MM.1S (cell line): ENCODE measurements at regions not wholly inside any gene's neighbourhood (a gene's known extent, or its start where the extent isn't known, plus 50 kb on each side); places are given as distances from the start of the nearest gene placed in this dataset.
"Not testable (repeated sequence)": the region's sequence is repeated elsewhere in the genome, so short reads cannot be mapped to it uniquely, and the experiment has no call there.

Experiments
- DNase-seq: peaks from one replicate; pipeline ENCODE4 v3.0.0-alpha.2; 2015
- H2AFZ ChIP-seq: fragments of 300-600 bp; sonication (generic); 2 replicates; pipeline ENCODE4 v1.6.0; 2016; ENCODE audit warnings: antibody characterized with exemption, low read length
- H3F3A ChIP-seq: fragments of 300-600 bp; sonication (generic); 2 replicates; pipeline ENCODE4 v1.6.1; 2016; ENCODE audit warnings: mild to moderate bottlenecking, antibody characterized with exemption, low read length, moderate library complexity, mixed read lengths; ENCODE audit not compliant: insufficient read depth
- H3K27ac ChIP-seq: fragments of 300-600 bp; sonication (generic); 2 replicates; pipeline ENCODE4 v1.5.1; 2016; ENCODE audit warnings: mild to moderate bottlenecking, low read length
- H3K27me3 ChIP-seq: fragments of 300-600 bp; sonication (generic); replicated peaks from 2 replicates; pipeline ENCODE4 v1.6.0; 2016; ENCODE audit warnings: low read length; ENCODE audit not compliant: insufficient read depth
- H3K36me3 ChIP-seq: fragments of 300-600 bp; sonication (generic); replicated peaks from 2 replicates; pipeline ENCODE4 v1.6.1; 2016; ENCODE audit warnings: mild to moderate bottlenecking, low read length, mixed read lengths; ENCODE audit not compliant: insufficient read depth
- H3K4me1 ChIP-seq: fragments of 300-600 bp; sonication (generic); 2 replicates; pipeline ENCODE4 v1.6.1; 2016; ENCODE audit warnings: low read length, mixed read lengths
- H3K4me2 ChIP-seq: fragments of 300-600 bp; sonication (generic); 2 replicates; pipeline ENCODE4 v1.6.0; 2016; ENCODE audit warnings: low read depth, low read length
- H3K4me3 ChIP-seq: fragments of 300-600 bp; sonication (generic); 2 replicates; pipeline ENCODE4 v1.5.1; 2016; ENCODE audit warnings: low read length, mixed read lengths
- H3K79me2 ChIP-seq: fragments of 300-600 bp; sonication (generic); 2 replicates; pipeline ENCODE4 v1.6.1; 2016; ENCODE audit warnings: mixed run types, low read length, mixed read lengths
- H3K9ac ChIP-seq: fragments of 300-600 bp; sonication (generic); 2 replicates; pipeline ENCODE4 v1.6.1; 2016; ENCODE audit warnings: low read length, mixed read lengths
- H3K9me2 ChIP-seq: fragments of 300-600 bp; sonication (generic); replicated peaks from 2 replicates; pipeline ENCODE4 v1.6.1; 2016; ENCODE audit warnings: mild to moderate bottlenecking, low read length, mixed read lengths; ENCODE audit not compliant: insufficient read depth
- H3K9me3 ChIP-seq: fragments of 300-600 bp; sonication (generic); replicated peaks from 2 replicates; pipeline ENCODE4 v1.6.1; 2016; ENCODE audit warnings: mild to moderate bottlenecking, low read length, mixed read lengths; ENCODE audit not compliant: insufficient read depth
- H4K20me1 ChIP-seq: fragments of 300-600 bp; sonication (generic); 2 replicates; pipeline ENCODE4 v1.6.1; 2016; ENCODE audit warnings: mild to moderate bottlenecking, low read length, moderate library complexity, mixed read lengths; ENCODE audit not compliant: insufficient read depth
- CTCF ChIP-seq: fragments of 300-600 bp; sonication (generic); IDR thresholded peaks from 2 replicates; pipeline ENCODE4 v1.5.1; 2016; ENCODE audit warnings: antibody characterized with exemption, low read length, mixed read lengths
- EZH2 ChIP-seq: fragments of 300-600 bp; sonication (generic); optimal IDR thresholded peaks from 2 replicates; pipeline ENCODE3; 2017; ENCODE audit warnings: low read depth, mild to moderate bottlenecking, antibody characterized with exemption, low read length, mixed read lengths
- EZH2phosphoT487 ChIP-seq: fragments of 300-600 bp; sonication (generic); IDR thresholded peaks from 2 replicates; pipeline ENCODE4 v1.6.1; 2018; ENCODE audit warnings: antibody characterized with exemption, low read length

DNA sequence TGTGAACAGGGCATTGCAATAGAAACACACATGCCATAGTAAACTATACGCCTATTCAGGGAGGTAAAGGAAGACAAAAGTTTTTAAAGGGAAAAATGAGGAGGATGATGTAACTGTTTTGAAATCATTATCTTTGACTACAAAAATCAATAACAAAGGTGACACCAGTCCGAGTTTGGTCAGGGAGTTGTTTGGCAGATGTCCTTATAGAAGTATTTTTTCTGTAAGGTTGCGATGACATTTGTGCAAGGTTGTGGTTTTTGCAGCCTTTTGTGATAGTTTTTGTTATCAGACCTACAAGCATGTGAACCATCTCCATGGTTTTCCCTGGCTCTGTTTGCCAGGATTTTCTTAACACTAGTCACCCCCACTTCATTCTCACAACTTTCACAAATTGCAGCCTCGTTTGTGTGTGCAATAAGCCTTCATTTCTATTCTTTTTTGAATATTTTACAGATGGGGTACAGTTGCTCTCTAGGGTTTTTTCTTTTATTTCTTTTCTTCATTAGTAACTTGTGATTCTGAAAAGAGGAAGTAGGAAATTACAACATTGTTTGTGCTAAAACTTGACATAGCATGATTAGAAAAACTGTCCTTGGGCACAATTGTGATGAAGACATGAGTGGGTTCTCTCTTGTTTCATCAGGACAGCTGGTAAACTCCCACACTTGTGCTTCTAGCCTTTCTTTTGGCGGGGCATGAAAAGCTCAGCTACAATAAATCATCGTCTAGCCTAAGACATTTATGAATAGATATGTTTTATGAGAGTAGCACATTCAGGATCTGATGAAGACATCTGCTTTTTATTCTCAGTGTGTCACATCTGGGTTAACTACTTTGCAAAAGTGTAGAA, 60.2 kb upstream of the PNPLA4 start:
- Histone ChIP-seq H3K4me1 (no peaks in the 10 kb centered on the region), H3F3A (no peaks in the 10 kb centered on the region), H3K36me3 (no peaks in the 10 kb centered on the region), H3K9me2 (no peaks in the 10 kb centered on the region), H3K27me3 (no peaks in the 10 kb centered on the region), H3K4me3 (no peak overlapping the region), H2AFZ (no peak overlapping the region), H3K79me2 (no peaks in the 10 kb centered on the region), H3K9me3 (no peaks in the 10 kb centered on the region), H4K20me1 (no peaks in the 10 kb centered on the region), H3K4me2 (no peak overlapping the region), H3K9ac (no peak overlapping the region), H3K27ac (no peak overlapping the region; the same call in 1 of the 2 replicates)
- no peak for DNase-seq
- no peak for TF ChIP-seq EZH2phosphoT487
- no peak for TF ChIP-seq CTCF
- no peak for TF ChIP-seq EZH2

DNA sequence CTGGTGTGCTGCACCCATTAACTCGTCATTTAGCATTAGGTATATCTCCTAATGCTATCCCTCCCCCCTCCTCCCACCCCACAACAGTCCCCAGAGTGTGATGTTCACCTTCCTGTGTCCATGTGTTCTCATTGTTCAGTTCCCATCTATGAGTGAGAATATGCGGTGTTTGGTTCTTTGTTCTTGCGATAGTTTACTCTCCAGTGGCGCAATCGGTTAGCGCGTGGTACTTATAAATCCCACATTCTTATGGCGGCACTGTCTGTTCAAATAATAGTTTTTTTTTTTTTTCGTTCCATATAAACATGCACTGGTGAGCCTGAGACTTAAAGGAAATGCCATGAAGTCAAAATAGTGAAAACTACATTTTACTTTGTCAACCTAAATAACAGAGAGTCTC, 59.5 kb upstream of the PNPLA4 start:
- H3K9me3 ChIP-seq, DNase-seq, H3K4me1 ChIP-seq, H3K9me2 ChIP-seq, H4K20me1 ChIP-seq, H3F3A ChIP-seq, H3K9ac ChIP-seq, H3K4me2 ChIP-seq, H3K27ac ChIP-seq, H3K36me3 ChIP-seq, H3K27me3 ChIP-seq, H2AFZ ChIP-seq, H3K79me2 ChIP-seq, H3K4me3 ChIP-seq: not testable (repeated sequence)

- TF ChIP-seq EZH2phosphoT487: no peak
- no peak for TF ChIP-seq CTCF
- no peak for TF ChIP-seq EZH2
- DNase-seq: no peak
- Histone ChIP-seq H3K79me2 (no peaks in the 10 kb centered on the region), H3K4me1 (no peaks in the 10 kb centered on the region), H3K4me2 (no peak overlapping the region), H3K36me3 (no peaks in the 10 kb centered on the region), H3K27ac (no peak overlapping the region), H3K9me3 (no peaks in the 10 kb centered on the region), H3K4me3 (no peak overlapping the region), H4K20me1 (no peaks in the 10 kb centered on the region), H3F3A (no peaks in the 10 kb centered on the region), H2AFZ (no peak overlapping the region), H3K9me2 (no peaks in the 10 kb centered on the region), H3K9ac (no peak overlapping the region), H3K27me3 (no peaks in the 10 kb centered on the region)
Observed at GRCh38 chrX:7985568-7985967, 58.4 kb upstream of the PNPLA4 start.

DNA sequence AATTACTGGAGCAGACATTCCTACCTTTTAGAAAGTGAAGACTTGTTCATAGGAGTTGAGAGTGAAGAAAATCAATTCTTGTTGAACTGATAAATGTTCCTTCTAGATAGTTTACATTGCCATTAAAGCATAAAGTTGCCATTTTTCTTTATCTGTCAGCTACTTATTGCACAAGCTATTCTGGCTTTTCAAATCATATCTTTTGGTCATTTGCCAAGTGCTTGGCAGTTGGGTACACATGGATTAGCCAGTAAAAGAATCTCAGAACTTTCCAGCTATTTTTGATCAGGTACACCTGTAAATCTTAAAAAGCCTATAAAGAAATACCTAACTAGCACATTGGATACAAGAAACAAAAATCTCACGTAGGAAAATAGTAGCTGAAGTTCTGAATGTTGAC, 56.4 kb upstream of the PNPLA4 start:
- Histone ChIP-seq H4K20me1 (no peaks in the 10 kb centered on the region), H3K9ac (no peak overlapping the region), H3K4me3 (no peak overlapping the region), H3K4me2 (no peak overlapping the region), H3K79me2 (no peaks in the 10 kb centered on the region), H2AFZ (no peak overlapping the region), H3K9me2 (no peaks in the 10 kb centered on the region), H3F3A (no peaks in the 10 kb centered on the region), H3K36me3 (no peaks in the 10 kb centered on the region), H3K4me1 (no peaks in the 10 kb centered on the region), H3K27ac (no peak overlapping the region), H3K27me3 (no peaks in the 10 kb centered on the region), H3K9me3 (no peaks in the 10 kb centered on the region)
- TF ChIP-seq CTCF (no peak), EZH2phosphoT487 (no peak), EZH2 (no peak)
- DNase-seq: no peak
